ENCODE measurements at regions not wholly inside any gene's neighbourhood (a gene's known extent, or its start where the extent isn't known, plus 50 kb on each side); places are given as distances from the start of the nearest gene placed in this dataset.

DNA sequence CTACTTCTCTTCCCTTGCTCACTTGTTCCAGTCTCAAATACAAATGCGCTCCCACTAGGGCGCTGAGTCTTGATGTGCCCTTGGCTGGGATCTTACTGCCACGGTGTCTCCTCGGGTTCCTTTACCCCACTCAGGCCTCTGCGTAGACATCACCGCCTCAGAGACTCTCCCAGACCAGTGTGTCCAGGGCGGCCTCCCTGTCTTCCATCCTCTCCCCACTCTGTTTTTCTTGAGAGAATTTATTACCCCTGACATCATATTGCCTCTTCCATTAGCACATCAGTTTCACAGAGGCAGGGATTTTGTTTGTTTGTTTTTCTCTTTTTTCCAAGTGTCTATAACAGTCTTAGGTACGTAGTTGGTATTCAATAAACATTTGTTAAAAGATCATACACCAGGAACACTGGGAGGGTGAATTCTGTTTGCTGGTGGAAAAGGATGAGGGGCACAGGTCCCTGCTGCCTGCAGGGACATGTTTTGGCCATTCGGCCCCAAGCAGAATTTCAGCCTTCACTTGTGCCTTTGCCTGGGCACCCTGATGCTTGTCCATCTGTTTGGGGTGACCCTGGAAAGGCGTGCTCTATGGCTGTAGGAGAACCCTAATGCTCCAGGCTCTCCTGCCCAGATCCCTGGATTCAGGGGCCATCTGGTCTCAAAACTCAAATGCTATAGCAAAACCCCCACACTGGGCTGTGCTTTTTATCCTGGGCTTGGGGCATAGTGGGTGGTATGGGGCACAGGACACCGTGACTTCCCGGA is 55.0 kb downstream of the RPL37A start:
- Histone ChIP-seq H3K4me3 (no peak overlapping the region), H3K27me3 (peaks cover 48% of the 10 kb centered on the region), H3K4me2 (peak overlapping the region; percentile 80), H3K27ac (no peak overlapping the region), H3K4me1 (peaks cover 43% of the 10 kb centered on the region), H3K36me3 (no peaks in the 10 kb centered on the region), H3K9ac (no peak overlapping the region), H4K20me1 (peaks cover 29% of the 10 kb centered on the region), H3K9me3 (no peaks in the 10 kb centered on the region)
- TF ChIP-seq Cebpa-rat (IDR thresholded peaks at IDR 0.05): no peak

DNA sequence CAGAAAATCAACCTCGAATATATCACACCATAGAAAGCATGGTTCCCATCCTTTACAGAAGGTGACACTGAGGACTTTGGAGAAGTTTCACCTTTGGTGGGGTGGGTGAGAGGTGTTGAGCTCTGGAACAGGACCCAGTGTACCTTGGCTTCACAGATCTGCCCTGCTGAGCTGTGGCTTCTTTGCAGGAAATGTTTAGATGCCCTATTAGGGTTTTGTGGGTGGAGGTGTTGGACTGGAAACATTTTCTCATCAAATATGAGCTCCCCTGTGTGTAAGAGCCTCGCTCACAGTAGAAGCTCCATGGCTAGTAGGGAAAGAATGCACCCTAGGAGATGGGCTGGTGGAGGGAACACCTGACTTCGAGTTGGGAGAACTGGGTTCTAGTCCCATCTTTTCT is 55.6 kb downstream of the RPL37A start:
- peaks cover 38% of the 10 kb centered on the region for H3K4me1 ChIP-seq
- peaks cover 29% of the 10 kb centered on the region for H4K20me1 ChIP-seq
- H3K9me3 ChIP-seq: no peaks in the 10 kb centered on the region
- H3K9ac ChIP-seq: no peak overlapping the region
- peaks cover 42% of the 10 kb centered on the region for H3K27me3 ChIP-seq
- no peak overlapping the region for H3K4me3 ChIP-seq
- no peaks in the 10 kb centered on the region for H3K36me3 ChIP-seq
- peak overlapping the region; percentile 80 for H3K4me2 ChIP-seq
- no peak overlapping the region for H3K27ac ChIP-seq
- no peak for TF ChIP-seq Cebpa-rat (IDR thresholded peaks at IDR 0.05)

DNA sequence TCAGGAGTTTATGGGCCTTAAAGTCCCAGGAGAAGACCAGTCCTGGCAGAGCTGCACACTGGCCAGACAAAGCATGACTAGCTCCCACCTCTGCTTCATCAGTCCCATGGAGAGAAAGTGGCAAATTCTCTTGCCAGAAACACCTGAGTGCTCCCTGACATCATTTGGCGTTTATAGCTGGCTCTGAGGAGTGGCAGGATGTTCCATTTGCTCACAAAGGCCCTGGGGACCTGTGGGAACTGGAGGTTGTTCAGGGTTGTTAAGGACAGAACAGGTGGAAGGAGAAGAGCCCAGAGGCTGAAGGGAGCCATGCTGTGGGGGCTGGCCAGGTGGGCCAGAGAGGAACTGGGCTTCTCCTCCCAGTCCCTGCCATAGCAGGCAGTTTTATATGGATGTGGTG is 56.1 kb downstream of the RPL37A start:
- Histone ChIP-seq H3K27ac (no peak overlapping the region), H3K4me1 (peaks cover 38% of the 10 kb centered on the region), H3K4me3 (no peak overlapping the region), H3K9me3 (no peaks in the 10 kb centered on the region), H3K27me3 (peaks cover 39% of the 10 kb centered on the region), H4K20me1 (peaks cover 29% of the 10 kb centered on the region), H3K4me2 (peak overlapping the region; percentile 80), H3K36me3 (no peaks in the 10 kb centered on the region), H3K9ac (no peak overlapping the region)
- no peak for TF ChIP-seq Cebpa-rat (IDR thresholded peaks at IDR 0.05)

DNA sequence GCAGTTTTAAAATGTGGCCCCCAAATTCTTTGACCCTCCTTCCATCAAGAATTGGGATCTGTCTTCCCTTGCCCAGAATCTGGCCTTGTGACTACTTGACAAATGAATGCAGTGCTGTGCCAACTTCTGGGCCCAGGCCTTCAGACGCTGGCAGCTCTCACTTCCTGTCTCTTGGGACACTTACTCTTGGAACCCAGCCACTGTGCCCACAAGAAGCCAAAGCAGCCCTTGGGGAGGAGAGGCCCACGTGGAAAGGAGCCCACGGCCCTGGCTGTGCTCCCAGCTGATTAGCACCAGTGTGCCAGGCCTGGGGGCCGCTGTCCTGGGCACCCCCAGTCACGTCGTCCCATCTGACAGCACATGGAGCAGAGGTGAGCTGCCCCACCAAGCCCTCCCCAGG is 56.6 kb downstream of the RPL37A start:
- H3K9ac ChIP-seq: no peak overlapping the region
- no peak overlapping the region for H3K27ac ChIP-seq
- peaks cover 38% of the 10 kb centered on the region for H3K4me1 ChIP-seq
- H3K27me3 ChIP-seq: peaks cover 34% of the 10 kb centered on the region
- H3K4me2 ChIP-seq: peak overlapping the region; percentile 80
- peaks cover 29% of the 10 kb centered on the region for H4K20me1 ChIP-seq
- H3K4me3 ChIP-seq: no peak overlapping the region
- no peaks in the 10 kb centered on the region for H3K36me3 ChIP-seq
- TF ChIP-seq Cebpa-rat (IDR thresholded peaks at IDR 0.05): no peak
- no peaks in the 10 kb centered on the region for H3K9me3 ChIP-seq

DNA sequence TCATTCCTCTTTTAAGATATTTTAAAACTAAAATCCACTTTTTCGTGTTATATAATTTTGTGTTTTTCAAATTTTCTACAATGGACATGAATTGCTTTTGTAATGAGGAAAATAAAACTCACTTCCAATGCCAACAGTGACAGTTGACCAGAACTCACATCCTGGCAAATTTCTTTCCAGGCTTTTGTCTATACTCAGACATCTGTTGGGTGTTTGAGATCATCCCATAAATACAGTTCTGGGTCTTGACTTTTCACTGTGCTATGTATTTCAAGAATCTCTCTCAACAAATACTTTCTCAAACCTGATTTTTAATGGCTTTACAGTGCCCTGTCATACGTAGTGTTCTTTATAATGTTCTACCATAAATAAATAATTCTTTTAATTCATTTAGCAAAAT is 57.6 kb downstream of the RPL37A start:
- no peak overlapping the region for H3K27ac ChIP-seq
- no peak overlapping the region for H3K9ac ChIP-seq
- no peaks in the 10 kb centered on the region for H3K9me3 ChIP-seq
- H3K4me3 ChIP-seq: no peak overlapping the region
- H4K20me1 ChIP-seq: peaks cover 29% of the 10 kb centered on the region
- no peaks in the 10 kb centered on the region for H3K36me3 ChIP-seq
- H3K27me3 ChIP-seq: peaks cover 28% of the 10 kb centered on the region
- no peak for TF ChIP-seq Cebpa-rat (IDR thresholded peaks at IDR 0.05)
- H3K4me2 ChIP-seq: peak overlapping the region; percentile 80
- H3K4me1 ChIP-seq: peaks cover 38% of the 10 kb centered on the region

DNA sequence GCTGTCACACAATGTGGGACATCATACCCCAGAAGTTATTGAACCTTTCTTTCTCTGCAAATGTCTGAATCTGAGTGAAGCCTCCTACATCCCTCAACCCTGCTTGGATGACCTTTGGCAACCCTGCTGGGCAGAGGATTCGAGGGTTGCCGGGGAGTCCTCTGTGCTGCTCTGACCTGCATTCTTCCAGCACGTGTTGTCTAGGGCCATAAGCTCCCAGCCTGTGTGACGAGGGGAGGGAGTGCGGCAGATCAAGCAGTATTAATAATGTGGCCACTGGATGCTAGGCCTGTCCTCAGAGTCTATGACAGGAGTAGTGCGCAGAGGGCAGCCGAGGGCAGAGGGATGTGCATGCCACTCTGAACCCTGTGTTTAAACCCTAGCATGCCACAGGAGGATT is 58.8 kb downstream of the RPL37A start:
- TF ChIP-seq Cebpa-rat (IDR thresholded peaks at IDR 0.05): no peak
- Histone ChIP-seq H3K27me3 (peaks cover 26% of the 10 kb centered on the region), H3K36me3 (no peaks in the 10 kb centered on the region), H3K9me3 (no peaks in the 10 kb centered on the region), H4K20me1 (peaks cover 29% of the 10 kb centered on the region), H3K4me3 (no peak overlapping the region), H3K4me1 (peaks cover 38% of the 10 kb centered on the region), H3K27ac (no peak overlapping the region), H3K4me2 (peak overlapping the region; percentile 42), H3K9ac (no peak overlapping the region)

DNA sequence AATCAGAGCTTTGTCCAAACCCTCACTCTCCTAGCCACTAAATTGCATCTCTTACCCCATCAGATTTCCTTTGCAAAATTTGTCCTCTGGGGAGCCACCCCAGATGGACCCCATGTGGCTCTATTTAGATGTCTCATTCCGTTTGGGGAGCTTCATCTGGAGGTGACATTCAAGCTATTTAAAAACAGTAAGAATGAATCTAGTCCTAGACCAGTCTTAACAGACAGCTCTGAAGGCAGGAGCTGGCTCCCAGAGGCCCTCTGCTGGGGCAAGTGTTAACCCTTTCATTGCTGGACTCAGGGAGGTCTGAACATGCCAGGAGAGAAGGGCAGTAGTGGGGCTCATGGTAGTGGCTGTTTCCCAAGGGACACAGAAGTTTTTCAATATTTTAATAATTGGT is 59.2 kb downstream of the RPL37A start:
- no peak for TF ChIP-seq Cebpa-rat (IDR thresholded peaks at IDR 0.05)
- Histone ChIP-seq H3K9ac (no peak overlapping the region), H3K4me2 (peak overlapping the region; percentile 42)

DNA sequence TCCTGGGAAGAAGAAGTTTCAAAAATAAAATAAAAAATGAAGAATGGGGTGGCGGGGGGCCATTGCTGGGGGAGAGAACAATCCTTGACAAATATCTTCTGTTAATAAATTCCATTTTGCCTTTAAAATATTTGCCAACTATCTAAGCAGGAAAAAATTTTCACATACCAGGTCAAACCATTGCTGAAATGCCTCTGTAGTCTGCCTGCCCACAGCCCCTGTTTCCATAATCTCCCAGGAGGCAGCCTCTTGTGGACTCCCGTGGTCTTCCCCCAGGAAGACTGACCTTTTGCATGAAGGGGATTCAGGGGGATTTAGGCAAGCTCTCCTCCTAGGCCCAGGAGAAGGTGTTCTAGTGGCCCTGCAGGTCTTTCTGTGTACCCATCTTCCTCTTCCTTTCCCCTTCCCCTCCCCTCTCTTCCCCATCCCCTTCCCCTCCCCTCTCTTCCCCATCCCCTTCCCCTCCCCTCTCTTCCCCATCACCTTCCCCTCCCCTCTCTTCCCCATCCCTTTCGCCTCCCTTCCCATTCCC is 61.0 kb downstream of the RPL37A start:
- no peak for TF ChIP-seq Cebpa-rat (IDR thresholded peaks at IDR 0.05)
- no peaks in the 10 kb centered on the region for H3K36me3 ChIP-seq
- no peak overlapping the region for H3K27ac ChIP-seq

More for the DNA sequence above, 59.2 kb downstream of the RPL37A start:
- Histone ChIP-seq H4K20me1 (peaks cover 29% of the 10 kb centered on the region), H3K4me1 (peaks cover 38% of the 10 kb centered on the region), H3K4me3 (no peak overlapping the region), H3K27ac (no peak overlapping the region), H3K9me3 (no peaks in the 10 kb centered on the region), H3K36me3 (no peaks in the 10 kb centered on the region), H3K27me3 (peaks cover 24% of the 10 kb centered on the region)

DNA sequence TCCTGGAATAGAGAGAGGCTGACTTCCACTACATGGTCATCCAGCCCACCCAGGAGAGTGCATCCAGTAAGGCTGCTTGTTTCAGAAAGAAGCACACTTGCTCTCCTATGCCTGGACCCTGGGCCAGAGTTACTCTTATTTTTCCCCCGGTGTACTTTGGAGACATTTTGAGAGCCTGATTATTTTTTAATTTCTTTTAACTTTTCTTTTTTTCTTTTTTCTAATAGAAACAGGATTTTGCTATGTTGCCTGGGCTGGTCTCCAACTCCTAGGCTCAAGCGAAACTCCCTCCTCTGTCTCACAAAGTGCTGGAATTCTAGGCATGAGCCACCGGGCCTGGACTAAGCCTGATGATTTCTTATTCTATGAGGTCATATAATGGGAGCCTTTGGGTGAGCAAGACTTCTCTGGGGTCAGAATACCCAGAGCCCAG is 62.2 kb downstream of the RPL37A start:
- no peaks in the 10 kb centered on the region for H4K20me1 ChIP-seq
- H3K27ac ChIP-seq: no peak overlapping the region
- H3K4me3 ChIP-seq: no peak overlapping the region
- peaks cover 11% of the 10 kb centered on the region for H3K27me3 ChIP-seq
- no peak overlapping the region for H3K4me2 ChIP-seq
- no peak for TF ChIP-seq Cebpa-rat (IDR thresholded peaks at IDR 0.05)
- no peak overlapping the region for H3K9ac ChIP-seq
- peaks cover 4% of the 10 kb centered on the region; the same call in 1 of the 2 replicates for H3K9me3 ChIP-seq
- H3K36me3 ChIP-seq: no peaks in the 10 kb centered on the region
- peaks cover 18% of the 10 kb centered on the region for H3K4me1 ChIP-seq

More for the DNA sequence above, 61.0 kb downstream of the RPL37A start:
- Histone ChIP-seq H3K4me1 (peaks cover 29% of the 10 kb centered on the region), H3K4me2 (no peak overlapping the region), H4K20me1 (peaks cover 11% of the 10 kb centered on the region), H3K27me3 (peaks cover 11% of the 10 kb centered on the region), H3K9ac (no peak overlapping the region), H3K9me3 (no peaks in the 10 kb centered on the region), H3K4me3 (no peak overlapping the region)

DNA sequence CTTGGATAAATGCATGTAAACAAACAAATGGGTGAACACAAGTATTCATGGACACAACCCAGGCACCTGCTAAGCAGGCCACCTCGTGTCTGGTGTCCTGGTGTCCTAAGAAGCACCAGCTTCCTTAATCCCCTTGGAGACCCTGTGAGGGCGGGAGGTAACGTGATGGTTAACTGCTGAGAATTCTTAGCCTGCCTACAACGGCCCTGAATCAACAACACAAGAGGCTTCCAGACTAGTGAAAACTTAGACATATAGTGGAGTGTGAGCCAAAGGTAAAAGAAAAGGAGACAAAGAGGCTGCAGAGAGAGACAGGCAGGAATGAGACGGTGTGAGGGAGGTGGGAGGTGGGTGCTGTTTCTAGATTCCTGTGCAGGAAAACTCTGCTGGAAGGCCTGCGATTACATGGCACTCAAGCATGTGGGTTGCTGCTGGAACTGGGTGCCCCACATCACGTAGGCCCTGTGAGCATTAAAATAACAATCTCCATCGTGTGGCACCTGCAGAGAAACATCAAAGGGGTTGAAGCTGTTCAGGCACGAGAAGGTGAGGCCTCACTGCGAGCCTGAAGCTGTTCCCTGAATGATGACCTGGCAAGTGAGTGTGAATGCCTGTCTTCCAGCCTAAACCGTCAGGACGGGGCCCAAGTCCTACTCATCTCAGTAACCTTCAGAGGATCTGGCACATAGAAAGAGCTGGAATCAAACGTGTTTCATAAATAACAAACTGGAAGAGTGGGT is 64.2 kb downstream of the RPL37A start:
- Histone ChIP-seq H3K9me3 (peaks cover 4% of the 10 kb centered on the region; the same call in 1 of the 2 replicates), H3K36me3 (no peaks in the 10 kb centered on the region), H3K4me2 (no peak overlapping the region), H3K4me1 (peaks cover 5% of the 10 kb centered on the region), H3K4me3 (no peak overlapping the region), H3K9ac (no peak overlapping the region), H3K27ac (no peak overlapping the region), H4K20me1 (no peaks in the 10 kb centered on the region), H3K27me3 (no peaks in the 10 kb centered on the region)
- TF ChIP-seq Cebpa-rat (IDR thresholded peaks at IDR 0.05): no peak
